ENCODE measurements at regions not wholly inside any gene's neighbourhood (a gene's known extent, or its start where the extent isn't known, plus 50 kb on each side); places are given as distances from the start of the nearest gene placed in this dataset.
"Not testable (repeated sequence)": the region's sequence is repeated elsewhere in the genome, so short reads cannot be mapped to it uniquely, and the experiment has no call there.

DNA sequence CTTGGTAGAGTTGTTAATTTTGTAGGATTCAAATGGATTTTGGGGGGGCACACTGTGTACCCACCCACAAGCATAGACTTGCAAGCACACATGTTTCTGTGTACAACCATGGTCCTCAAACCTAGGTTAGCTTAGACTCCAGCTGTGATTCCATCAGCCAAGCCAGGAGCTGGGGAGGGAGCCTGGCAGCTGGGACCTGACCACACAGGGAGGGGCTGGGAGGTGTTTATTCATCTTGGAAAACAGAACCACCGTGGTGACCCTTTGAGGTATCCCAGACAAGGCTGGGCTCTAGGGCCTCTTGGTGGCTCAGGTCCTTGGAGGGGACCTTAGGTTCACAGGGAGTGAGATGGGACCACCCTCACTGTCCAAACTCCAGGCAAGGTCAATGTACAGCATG lies 410.3 kb downstream of the NEBL start:
- Histone ChIP-seq H3K27ac (ENCODE audit: poor library complexity, severe bottlenecking) (no peak overlapping the region), H3K9me3 (ENCODE audit: severe bottlenecking) (no peaks in the 10 kb centered on the region), H3K36me3 (ENCODE audit: low read depth) (no peaks in the 10 kb centered on the region), H3K27me3 (ENCODE audit: insufficient read depth, poor library complexity, severe bottlenecking) (no peaks in the 10 kb centered on the region), H3K4me3 (ENCODE audit: severe bottlenecking) (no peak overlapping the region), H3K4me1 (ENCODE audit: insufficient read depth, poor library complexity, severe bottlenecking) (no peaks in the 10 kb centered on the region)
- no peak for ATAC-seq (ENCODE audit: low read depth)
- TF ChIP-seq, protein P1, sequence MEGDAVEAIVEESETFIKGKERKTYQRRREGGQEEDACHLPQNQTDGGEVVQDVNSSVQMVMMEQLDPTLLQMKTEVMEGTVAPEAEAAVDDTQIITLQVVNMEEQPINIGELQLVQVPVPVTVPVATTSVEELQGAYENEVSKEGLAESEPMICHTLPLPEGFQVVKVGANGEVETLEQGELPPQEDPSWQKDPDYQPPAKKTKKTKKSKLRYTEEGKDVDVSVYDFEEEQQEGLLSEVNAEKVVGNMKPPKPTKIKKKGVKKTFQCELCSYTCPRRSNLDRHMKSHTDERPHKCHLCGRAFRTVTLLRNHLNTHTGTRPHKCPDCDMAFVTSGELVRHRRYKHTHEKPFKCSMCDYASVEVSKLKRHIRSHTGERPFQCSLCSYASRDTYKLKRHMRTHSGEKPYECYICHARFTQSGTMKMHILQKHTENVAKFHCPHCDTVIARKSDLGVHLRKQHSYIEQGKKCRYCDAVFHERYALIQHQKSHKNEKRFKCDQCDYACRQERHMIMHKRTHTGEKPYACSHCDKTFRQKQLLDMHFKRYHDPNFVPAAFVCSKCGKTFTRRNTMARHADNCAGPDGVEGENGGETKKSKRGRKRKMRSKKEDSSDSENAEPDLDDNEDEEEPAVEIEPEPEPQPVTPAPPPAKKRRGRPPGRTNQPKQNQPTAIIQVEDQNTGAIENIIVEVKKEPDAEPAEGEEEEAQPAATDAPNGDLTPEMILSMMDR (IDR thresholded peaks at IDR 0.05; ENCODE audit: poor library complexity, severe bottlenecking), result no peak
- no peak for DNase-seq (ENCODE audit: low spot score)

DNA sequence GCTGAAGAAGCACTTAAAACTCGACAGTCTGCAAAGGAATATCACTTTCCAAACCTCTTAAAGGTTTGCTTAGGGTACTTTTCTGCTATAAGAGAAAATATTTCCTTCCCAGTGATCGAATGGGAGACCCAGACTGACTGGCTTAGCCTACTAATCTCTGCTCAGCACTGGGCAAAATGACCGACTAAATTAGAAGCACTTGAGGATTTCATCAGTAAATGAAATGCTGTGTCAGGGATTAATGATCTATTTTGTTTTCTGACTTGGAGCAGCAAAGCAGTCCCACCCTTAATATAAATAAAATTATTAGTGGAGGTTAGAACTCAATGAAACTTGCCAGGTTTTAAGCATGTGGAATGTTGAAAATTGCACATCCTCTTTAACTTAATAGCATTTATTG lies 411.6 kb downstream of the NEBL start:
- TF ChIP-seq, protein P1 (IDR thresholded peaks at IDR 0.05; ENCODE audit: poor library complexity, severe bottlenecking), result no peak
- ATAC-seq (ENCODE audit: low read depth) (no peak), DNase-seq (ENCODE audit: low spot score) (no peak)
- Histone ChIP-seq H3K9me3 (ENCODE audit: severe bottlenecking) (no peaks in the 10 kb centered on the region), H3K27ac (ENCODE audit: poor library complexity, severe bottlenecking) (no peak overlapping the region), H3K4me3 (ENCODE audit: severe bottlenecking) (no peak overlapping the region), H3K36me3 (ENCODE audit: low read depth) (no peaks in the 10 kb centered on the region), H3K4me1 (ENCODE audit: insufficient read depth, poor library complexity, severe bottlenecking) (no peaks in the 10 kb centered on the region), H3K27me3 (ENCODE audit: insufficient read depth, poor library complexity, severe bottlenecking) (no peaks in the 10 kb centered on the region)

DNA sequence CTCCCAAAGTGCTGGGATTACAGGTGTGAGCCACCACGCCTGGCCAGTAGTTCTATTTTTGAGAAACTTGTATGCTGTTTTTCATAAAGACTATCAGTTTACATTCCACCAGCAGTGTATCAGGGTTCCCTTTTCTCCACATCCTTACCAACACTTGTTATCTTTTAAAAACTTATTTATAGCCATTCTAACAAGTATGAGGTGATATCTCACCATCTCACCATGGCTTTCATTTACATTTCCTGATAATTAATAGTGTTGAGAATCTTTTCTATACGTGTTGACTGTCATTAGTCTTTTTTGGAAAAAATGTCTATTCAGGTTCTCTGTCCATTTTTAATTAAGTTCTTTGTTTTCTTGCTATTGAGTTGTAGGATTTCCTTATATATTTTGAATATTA lies 416.1 kb downstream of the NEBL start:
- no peak overlapping the region for H3K27ac ChIP-seq (ENCODE audit: poor library complexity, severe bottlenecking)
- no peaks in the 10 kb centered on the region for H3K4me1 ChIP-seq (ENCODE audit: insufficient read depth, poor library complexity, severe bottlenecking)
- no peak overlapping the region for H3K4me3 ChIP-seq (ENCODE audit: severe bottlenecking)
- H3K9me3 ChIP-seq (ENCODE audit: severe bottlenecking), result no peaks in the 10 kb centered on the region
- no peaks in the 10 kb centered on the region for H3K27me3 ChIP-seq (ENCODE audit: insufficient read depth, poor library complexity, severe bottlenecking)
- TF ChIP-seq, protein P1 (IDR thresholded peaks at IDR 0.05; ENCODE audit: poor library complexity, severe bottlenecking), result no peak
- ATAC-seq (ENCODE audit: low read depth) (no peak), DNase-seq (ENCODE audit: low spot score) (no peak)
- H3K36me3 ChIP-seq (ENCODE audit: low read depth), result no peaks in the 10 kb centered on the region

DNA sequence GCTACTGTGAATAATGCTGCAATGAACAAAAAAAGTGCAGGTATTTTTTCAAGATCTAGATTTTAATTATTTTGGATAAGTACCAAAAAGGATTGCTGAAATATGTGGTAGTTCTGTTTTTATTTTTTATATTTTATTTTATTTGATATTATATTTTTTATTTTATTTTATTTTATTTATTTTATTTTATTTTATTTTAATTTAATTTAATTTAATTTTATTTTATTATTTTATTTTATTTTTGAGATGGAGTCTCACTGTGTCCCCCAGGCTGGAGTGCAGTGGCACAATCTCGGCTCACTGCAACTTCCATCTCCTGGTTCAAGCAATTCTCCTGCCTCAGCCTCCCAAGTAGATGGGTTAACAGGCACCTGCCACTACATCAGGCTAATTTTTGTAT lies 416.5 kb downstream of the NEBL start:
- not testable (repeated sequence) for H3K4me3 ChIP-seq (ENCODE audit: severe bottlenecking); H3K9me3 ChIP-seq (ENCODE audit: severe bottlenecking); H3K36me3 ChIP-seq (ENCODE audit: low read depth); H3K27me3 ChIP-seq (ENCODE audit: insufficient read depth, poor library complexity, severe bottlenecking); H3K4me1 ChIP-seq (ENCODE audit: insufficient read depth, poor library complexity, severe bottlenecking); DNase-seq (ENCODE audit: low spot score); H3K27ac ChIP-seq (ENCODE audit: poor library complexity, severe bottlenecking); ATAC-seq (ENCODE audit: low read depth)

DNA sequence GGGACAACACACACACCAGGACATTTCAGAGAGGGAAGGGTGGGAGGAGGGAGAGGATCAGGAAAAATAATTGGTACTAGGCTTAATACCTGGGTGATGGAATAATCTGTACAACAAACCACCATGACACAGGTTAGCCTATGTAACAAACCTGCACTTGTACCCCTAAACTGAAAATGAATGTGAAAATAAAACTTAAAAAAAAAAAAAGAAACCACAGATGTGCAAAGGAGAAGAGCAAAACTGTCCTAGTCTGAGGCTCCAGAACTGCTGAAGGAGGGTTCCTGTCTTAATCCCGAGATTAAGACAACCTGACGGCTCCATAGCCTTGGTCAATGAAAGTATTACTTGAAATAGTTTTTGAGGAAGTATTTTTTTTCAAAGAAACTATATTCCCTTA lies 423.0 kb downstream of the NEBL start:
- ATAC-seq (ENCODE audit: low read depth), result no peak
- Histone ChIP-seq H3K36me3 (ENCODE audit: low read depth) (no peaks in the 10 kb centered on the region), H3K4me3 (ENCODE audit: severe bottlenecking) (no peak overlapping the region), H3K27me3 (ENCODE audit: insufficient read depth, poor library complexity, severe bottlenecking) (no peaks in the 10 kb centered on the region), H3K4me1 (ENCODE audit: insufficient read depth, poor library complexity, severe bottlenecking) (no peaks in the 10 kb centered on the region), H3K27ac (ENCODE audit: poor library complexity, severe bottlenecking) (no peak overlapping the region), H3K9me3 (ENCODE audit: severe bottlenecking) (no peaks in the 10 kb centered on the region)
- TF ChIP-seq, protein P1 (IDR thresholded peaks at IDR 0.05; ENCODE audit: poor library complexity, severe bottlenecking), result no peak
- no peak for DNase-seq (ENCODE audit: low spot score)

Measured in RWPE2 (cell line).